ENCODE measurements at regions not wholly inside any gene's neighbourhood (a gene's known extent, or its start where the extent isn't known, plus 50 kb on each side); places are given as distances from the start of the nearest gene placed in this dataset.

GRCh38 chr5:167743695-167744464 lies 547.6 kb upstream of the WWC1 start:
- no peak overlapping the region for H3K4me3 ChIP-seq (ENCODE audit: insufficient read depth, low read length, poor library complexity, severe bottlenecking)
- no peaks in the 10 kb centered on the region for H3K9me3 ChIP-seq (ENCODE audit: insufficient read depth, low read length)
- H2AFZ ChIP-seq (ENCODE audit: low read depth, low read length, severe bottlenecking): no peak overlapping the region
- H3K9ac ChIP-seq (ENCODE audit: low read length): no peak overlapping the region
- H3K79me2 ChIP-seq (ENCODE audit: insufficient read depth, low read length): no peaks in the 10 kb centered on the region
- no peak overlapping the region for H3K27ac ChIP-seq (ENCODE audit: low read depth, low read length)
- no peak overlapping the region for H3K4me2 ChIP-seq (ENCODE audit: low read depth, low read length, poor library complexity, severe bottlenecking)
- H3K36me3 ChIP-seq (ENCODE audit: low read length): no peaks in the 10 kb centered on the region
- no peaks in the 10 kb centered on the region for H3F3A ChIP-seq (ENCODE audit: insufficient read depth)
- TF ChIP-seq EZH2phosphoT487 (conservative IDR thresholded peaks at IDR 0.05; ENCODE audit: low read length): no peak
- TF ChIP-seq CTCF (IDR thresholded peaks at IDR 0.05; ENCODE audit: insufficient read depth, low read length, poor library complexity, severe bottlenecking): no peak
- H4K20me1 ChIP-seq (ENCODE audit: low read depth, low read length): no peaks in the 10 kb centered on the region
- no peaks in the 10 kb centered on the region for H3K27me3 ChIP-seq (ENCODE audit: low read length)
- H3K9me2 ChIP-seq (replicated peaks; ENCODE audit: insufficient read depth, low read length): no peaks in the 10 kb centered on the region

GRCh38 chr5:167745868-167746267 lies 545.6 kb upstream of the WWC1 start:
- no peak overlapping the region for H3K4me3 ChIP-seq (ENCODE audit: insufficient read depth, low read length, poor library complexity, severe bottlenecking)
- H3K9me3 ChIP-seq (ENCODE audit: insufficient read depth, low read length): no peaks in the 10 kb centered on the region
- H3K27ac ChIP-seq (ENCODE audit: low read depth, low read length): no peak overlapping the region
- no peaks in the 10 kb centered on the region for H3F3A ChIP-seq (ENCODE audit: insufficient read depth)
- no peaks in the 10 kb centered on the region for H3K36me3 ChIP-seq (ENCODE audit: low read length)
- H3K9ac ChIP-seq (ENCODE audit: low read length): no peak overlapping the region
- TF ChIP-seq EZH2phosphoT487 (conservative IDR thresholded peaks at IDR 0.05; ENCODE audit: low read length) (no peak), CTCF (IDR thresholded peaks at IDR 0.05; ENCODE audit: insufficient read depth, low read length, poor library complexity, severe bottlenecking) (no peak)
- H2AFZ ChIP-seq (ENCODE audit: low read depth, low read length, severe bottlenecking): no peak overlapping the region
- no peaks in the 10 kb centered on the region for H4K20me1 ChIP-seq (ENCODE audit: low read depth, low read length)
- no peaks in the 10 kb centered on the region for H3K27me3 ChIP-seq (ENCODE audit: low read length)
- H3K9me2 ChIP-seq (replicated peaks; ENCODE audit: insufficient read depth, low read length): no peaks in the 10 kb centered on the region
- no peak overlapping the region for H3K4me2 ChIP-seq (ENCODE audit: low read depth, low read length, poor library complexity, severe bottlenecking)
- no peaks in the 10 kb centered on the region for H3K79me2 ChIP-seq (ENCODE audit: insufficient read depth, low read length)

- Histone ChIP-seq H3K27ac (ENCODE audit: low read depth, low read length) (no peak overlapping the region), H3K9me3 (ENCODE audit: insufficient read depth, low read length) (no peaks in the 10 kb centered on the region), H3K79me2 (ENCODE audit: insufficient read depth, low read length) (no peaks in the 10 kb centered on the region), H4K20me1 (ENCODE audit: low read depth, low read length) (no peaks in the 10 kb centered on the region), H3K4me2 (ENCODE audit: low read depth, low read length, poor library complexity, severe bottlenecking) (no peak overlapping the region), H3K27me3 (ENCODE audit: low read length) (no peaks in the 10 kb centered on the region), H3K9ac (ENCODE audit: low read length) (no peak overlapping the region), H3K4me3 (ENCODE audit: insufficient read depth, low read length, poor library complexity, severe bottlenecking) (no peak overlapping the region), H3K9me2 (replicated peaks; ENCODE audit: insufficient read depth, low read length) (no peaks in the 10 kb centered on the region), H3F3A (ENCODE audit: insufficient read depth) (no peaks in the 10 kb centered on the region), H3K36me3 (ENCODE audit: low read length) (no peaks in the 10 kb centered on the region), H2AFZ (ENCODE audit: low read depth, low read length, severe bottlenecking) (no peak overlapping the region)
- no peak for TF ChIP-seq EZH2phosphoT487 (conservative IDR thresholded peaks at IDR 0.05; ENCODE audit: low read length)
- TF ChIP-seq CTCF (IDR thresholded peaks at IDR 0.05; ENCODE audit: insufficient read depth, low read length, poor library complexity, severe bottlenecking): no peak
Measured at GRCh38 chr5:167750586-167750985, 540.9 kb upstream of the WWC1 start.

Data from SU-DHL-6 (cell line).